GM12864 (cell line): ENCODE measurements at regions not wholly inside any gene's neighbourhood (a gene's known extent, or its start where the extent isn't known, plus 50 kb on each side); places are given as distances from the start of the nearest gene placed in this dataset.

Source experiments
- DNase-seq: peaks from one replicate; pipeline ENCODE4 v3.0.0-alpha.2; 2011; ENCODE audit warnings: low read depth
- H3K4me3 ChIP-seq: 2 replicates; pipeline ENCODE4 v1.5.1; 2011; ENCODE audit warnings: mild to moderate bottlenecking, low read depth, low read length, control low read depth
- TF ChIP-seq, protein P1 (sequence below): IDR thresholded peaks from 2 replicates; pipeline ENCODE4 v1.5.1; 2011; ENCODE audit warnings: low read depth, mild to moderate bottlenecking, moderate library complexity, low read length, control low read depth, inconsistent platforms; ENCODE audit errors: missing control alignments

DNA sequence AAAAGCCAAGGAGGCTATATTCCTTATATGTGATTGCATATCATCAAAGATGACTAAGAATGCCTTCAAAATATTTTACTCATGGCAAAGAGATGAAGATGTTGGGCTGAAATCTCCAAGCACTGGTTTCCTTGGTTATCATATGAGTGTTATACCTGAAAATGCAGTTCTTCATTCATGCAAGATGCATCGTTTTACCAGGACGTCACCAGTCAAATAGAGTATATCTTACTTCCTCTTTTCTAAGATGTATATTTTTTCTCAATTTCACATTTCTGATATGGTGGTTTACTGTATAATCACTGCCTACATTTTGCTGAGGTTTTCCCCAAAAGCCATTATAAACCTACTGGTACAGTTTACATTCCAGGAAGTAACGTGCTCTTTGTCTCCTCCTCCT, 1085.7 kb downstream of the NCAM2 start:
- H3K4me3 ChIP-seq, result no peak overlapping the region
- TF ChIP-seq, protein P1, sequence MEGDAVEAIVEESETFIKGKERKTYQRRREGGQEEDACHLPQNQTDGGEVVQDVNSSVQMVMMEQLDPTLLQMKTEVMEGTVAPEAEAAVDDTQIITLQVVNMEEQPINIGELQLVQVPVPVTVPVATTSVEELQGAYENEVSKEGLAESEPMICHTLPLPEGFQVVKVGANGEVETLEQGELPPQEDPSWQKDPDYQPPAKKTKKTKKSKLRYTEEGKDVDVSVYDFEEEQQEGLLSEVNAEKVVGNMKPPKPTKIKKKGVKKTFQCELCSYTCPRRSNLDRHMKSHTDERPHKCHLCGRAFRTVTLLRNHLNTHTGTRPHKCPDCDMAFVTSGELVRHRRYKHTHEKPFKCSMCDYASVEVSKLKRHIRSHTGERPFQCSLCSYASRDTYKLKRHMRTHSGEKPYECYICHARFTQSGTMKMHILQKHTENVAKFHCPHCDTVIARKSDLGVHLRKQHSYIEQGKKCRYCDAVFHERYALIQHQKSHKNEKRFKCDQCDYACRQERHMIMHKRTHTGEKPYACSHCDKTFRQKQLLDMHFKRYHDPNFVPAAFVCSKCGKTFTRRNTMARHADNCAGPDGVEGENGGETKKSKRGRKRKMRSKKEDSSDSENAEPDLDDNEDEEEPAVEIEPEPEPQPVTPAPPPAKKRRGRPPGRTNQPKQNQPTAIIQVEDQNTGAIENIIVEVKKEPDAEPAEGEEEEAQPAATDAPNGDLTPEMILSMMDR, result no peak
- no peak for DNase-seq

DNA sequence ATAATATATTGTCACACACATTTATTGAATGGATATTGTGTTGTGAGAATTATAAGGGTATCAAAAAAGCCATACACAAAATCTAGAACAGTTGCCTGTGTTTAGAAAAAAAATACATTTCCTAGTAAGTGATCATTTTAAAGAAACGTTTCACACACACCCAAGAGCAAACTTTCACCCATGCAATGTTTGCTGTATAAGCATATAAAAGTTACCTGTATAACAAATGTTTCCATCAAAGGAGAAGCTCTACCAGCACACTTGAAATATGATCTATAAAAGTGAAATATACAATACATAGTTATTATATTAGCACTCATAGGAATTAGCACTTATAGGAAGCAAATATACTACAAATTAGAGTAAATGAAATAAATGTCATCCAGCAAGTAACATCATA, 1098.1 kb downstream of the NCAM2 start:
- no peak overlapping the region for H3K4me3 ChIP-seq
- TF ChIP-seq, protein P1, result no peak
- no peak for DNase-seq

GRCh38 chr21:22106720-22107410, 1108.7 kb downstream of the NCAM2 start:
- TF ChIP-seq, protein P1, result no peak
- no peak overlapping the region for H3K4me3 ChIP-seq
- DNase-seq, result no peak

GRCh38 chr21:22115746-22116145, 1117.5 kb downstream of the NCAM2 start:
- TF ChIP-seq, protein P1, result no peak
- no peak for DNase-seq
- no peak overlapping the region for H3K4me3 ChIP-seq

DNA sequence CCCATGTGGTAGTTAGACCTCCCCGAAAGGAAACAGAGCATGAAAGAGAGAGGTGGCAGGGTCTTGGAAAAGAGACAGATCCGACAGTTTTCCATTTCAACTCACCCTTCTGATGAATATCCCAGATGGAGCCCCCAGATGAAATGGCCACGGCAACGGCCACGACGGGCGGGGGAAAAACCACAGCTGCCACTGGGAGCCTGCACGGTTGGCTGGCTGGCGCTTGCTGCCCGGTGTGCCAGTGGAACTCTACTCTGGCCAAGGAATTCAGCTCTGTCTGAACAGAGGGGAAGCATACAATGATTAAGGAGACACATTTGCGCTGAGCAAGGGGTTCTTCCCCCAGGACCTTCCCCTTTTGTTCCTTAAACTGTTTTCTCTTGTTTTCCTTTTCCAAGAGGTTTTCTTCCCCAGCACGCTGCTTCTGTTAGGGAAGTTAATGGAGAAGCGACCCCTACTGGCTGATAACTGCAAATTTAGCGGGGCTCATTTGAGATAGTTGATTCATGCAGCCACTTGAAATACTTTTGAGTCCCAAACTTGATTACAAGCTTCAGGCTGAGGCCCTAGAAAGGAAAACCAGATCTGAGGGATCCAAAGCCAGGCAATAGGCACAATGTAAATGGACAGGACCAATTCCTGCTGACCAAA, 1122.5 kb downstream of the NCAM2 start:
- TF ChIP-seq, protein P1, result peak; percentile 12
- no peak for DNase-seq
- no peak overlapping the region for H3K4me3 ChIP-seq

DNA sequence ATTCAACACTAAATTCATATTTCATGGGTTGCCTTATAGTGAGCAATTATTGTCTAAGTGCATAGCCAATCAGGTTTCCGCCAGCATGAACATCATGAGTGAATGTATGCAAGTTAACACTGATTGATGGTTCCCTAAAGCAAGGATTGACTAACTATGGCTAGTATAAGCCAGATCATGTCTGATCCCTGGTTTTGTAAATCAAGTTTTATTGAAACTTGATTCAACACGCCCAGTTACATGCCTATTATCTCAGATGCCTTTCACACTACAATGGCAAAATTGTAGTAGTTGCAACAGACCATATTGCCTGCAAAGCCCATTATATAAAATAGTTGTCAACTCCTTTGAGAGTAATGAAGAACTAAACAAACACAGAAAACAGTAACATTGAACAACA, 1127.4 kb downstream of the NCAM2 start:
- DNase-seq, result no peak
- H3K4me3 ChIP-seq, result no peak overlapping the region
- TF ChIP-seq, protein P1, result no peak

DNA sequence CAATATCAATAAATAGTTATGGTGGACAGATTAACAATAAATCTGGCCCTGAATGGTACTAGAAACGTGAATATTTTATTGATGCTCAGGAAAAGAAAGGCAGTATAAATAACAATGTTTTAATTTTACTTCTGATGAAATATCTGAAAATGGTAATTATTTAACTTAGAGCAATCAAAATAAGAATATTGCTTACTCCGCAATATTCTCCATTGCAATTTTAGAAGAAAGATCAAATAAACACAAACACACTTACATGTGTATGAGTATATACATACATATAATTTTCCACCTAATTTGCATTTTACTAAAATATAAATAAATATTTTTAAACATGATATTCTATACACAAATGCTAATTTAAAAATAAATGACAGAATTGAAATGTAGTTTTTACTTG, 1130.5 kb downstream of the NCAM2 start:
- no peak for DNase-seq
- H3K4me3 ChIP-seq, result no peak overlapping the region
- TF ChIP-seq, protein P1, result no peak
